Caco-2 (cell line): ENCODE measurements at regions not wholly inside any gene's neighbourhood (a gene's known extent, or its start where the extent isn't known, plus 50 kb on each side); places are given as distances from the start of the nearest gene placed in this dataset.

Experiments used
- BruUV-seq: library from RNA; stranded (reverse); fragments of 400-500 nt; replicated peaks from 2 replicates; lab custom pipeline; 2021; lab: Mats Ljungman, UMichigan
- CTCF ChIA-PET: fragments of 300-600 bp; sonication (Branson Sonifier 250); formaldehyde crosslinking; loops from one replicate; lab custom pipeline; 2022; ENCODE audit warnings: antibody characterized with exemption; lab: Charles Lee
- POLR2A ChIA-PET: fragments of 300-600 bp; sonication (Branson Sonifier 250); formaldehyde crosslinking; loops from one replicate; lab custom pipeline; 2022; ENCODE audit warnings: antibody characterized with exemption; lab: Charles Lee
- DNase-seq, 2 experiments: peaks; one replicate each; pipeline versions ENCODE4 v3.0.0 to v3.0.0-alpha.2; 2020 to 2022
- H3K27me3 ChIP-seq: replicated peaks from 2 replicates; pipeline ENCODE4 v1.6.0; 2011; ENCODE audit warnings: low read length; ENCODE audit not compliant: control insufficient read depth, insufficient read depth
- H3K36me3 ChIP-seq: 2 replicates; pipeline ENCODE4 v1.5.1; 2011; ENCODE audit warnings: low read length; ENCODE audit not compliant: control insufficient read depth, insufficient read depth
- H3K4me1 ChIP-seq: fragments of 250-450 bp; sonication (Bioruptor Pico); 2 replicates; pipeline ENCODE4 v1.5.1; 2020; ENCODE audit warnings: mild to moderate bottlenecking
- H3K4me3 ChIP-seq: 2 replicates; pipeline ENCODE4 v1.5.1; 2011; ENCODE audit warnings: low read depth, mild to moderate bottlenecking, control low read depth, low read length
- H3K9me3 ChIP-seq: fragments of 250-450 bp; sonication (Bioruptor Pico); 2 replicates; pipeline ENCODE4 v1.5.1; 2020; ENCODE audit warnings: mild to moderate bottlenecking, moderate library complexity
- H3K27ac Mint-ChIP-seq: one replicate; pipeline ENCODE4 v1.8.0; 2022; ENCODE audit warnings: mixed read lengths; ENCODE audit not compliant: unreplicated experiment
- H3K27me3 Mint-ChIP-seq: one replicate; pipeline ENCODE4 v1.8.0; 2022; ENCODE audit warnings: mixed read lengths; ENCODE audit not compliant: insufficient read depth, unreplicated experiment
- H3K36me3 Mint-ChIP-seq: one replicate; pipeline ENCODE4 v1.8.0; 2022; ENCODE audit warnings: mild to moderate bottlenecking, mixed read lengths; ENCODE audit not compliant: insufficient read depth, unreplicated experiment
- H3K4me1 Mint-ChIP-seq: one replicate; pipeline ENCODE4 v1.8.0; 2022; ENCODE audit warnings: low read depth, mixed read lengths; ENCODE audit not compliant: unreplicated experiment
- H3K4me3 Mint-ChIP-seq: one replicate; pipeline ENCODE4 v1.8.0; 2022; ENCODE audit warnings: mild to moderate bottlenecking, moderate library complexity, mixed read lengths; ENCODE audit not compliant: unreplicated experiment
- H3K9me3 Mint-ChIP-seq: one replicate; pipeline ENCODE4 v1.8.0; 2022; ENCODE audit warnings: mixed read lengths; ENCODE audit not compliant: unreplicated experiment
- intact Hi-C: fragments of 100-400 bp; cut with micrococcal nuclease; formaldehyde crosslinking; loops from one replicate; pipeline ENCODE4 v1.10.0; 2022; ENCODE audit not compliant: unreplicated experiment
- TF ChIP-seq, protein P1 (sequence below), 2 experiments: fragments of 200-600 bp in 1 of 2; IDR thresholded peaks; 1 replicate in 1 of 2; 2 replicates in 1 of 2; pipeline versions ENCODE4 v1.5.1 to v1.8.0; 2011 to 2022; ENCODE audit warnings: antibody characterized with exemption in 1 of 2, control low read depth in 1 of 2, inconsistent platforms in 1 of 2, low read depth in 1 of 2, low read length in 1 of 2, mild to moderate bottlenecking in 1 of 2, moderate library complexity in 1 of 2; ENCODE audit not compliant: insufficient read depth in 1 of 2, severe bottlenecking in 1 of 2, unreplicated experiment in 1 of 2

- Histone ChIP-seq H3K4me3 (no peak overlapping the region), H3K36me3 (no peaks in the 10 kb centered on the region), H3K4me1 (no peaks in the 10 kb centered on the region), H3K27me3 (no peaks in the 10 kb centered on the region), H3K9me3 (no peaks in the 10 kb centered on the region)
- Mint-ChIP-seq H3K4me1 (no peaks in the 10 kb centered on the region), H3K36me3 (no peaks in the 10 kb centered on the region), H3K9me3 (no peaks in the 10 kb centered on the region), H3K27me3 (peaks cover 15% of the 10 kb centered on the region), H3K27ac (no peak overlapping the region), H3K4me3 (no peak overlapping the region)
- DNase-seq = no peak
- ChIA-PET POLR2A (no interaction called here), CTCF (no interaction called here)
- no TSS peak for BruUV-seq
- intact Hi-C loops = no loop called here
- TF ChIP-seq, protein P1, sequence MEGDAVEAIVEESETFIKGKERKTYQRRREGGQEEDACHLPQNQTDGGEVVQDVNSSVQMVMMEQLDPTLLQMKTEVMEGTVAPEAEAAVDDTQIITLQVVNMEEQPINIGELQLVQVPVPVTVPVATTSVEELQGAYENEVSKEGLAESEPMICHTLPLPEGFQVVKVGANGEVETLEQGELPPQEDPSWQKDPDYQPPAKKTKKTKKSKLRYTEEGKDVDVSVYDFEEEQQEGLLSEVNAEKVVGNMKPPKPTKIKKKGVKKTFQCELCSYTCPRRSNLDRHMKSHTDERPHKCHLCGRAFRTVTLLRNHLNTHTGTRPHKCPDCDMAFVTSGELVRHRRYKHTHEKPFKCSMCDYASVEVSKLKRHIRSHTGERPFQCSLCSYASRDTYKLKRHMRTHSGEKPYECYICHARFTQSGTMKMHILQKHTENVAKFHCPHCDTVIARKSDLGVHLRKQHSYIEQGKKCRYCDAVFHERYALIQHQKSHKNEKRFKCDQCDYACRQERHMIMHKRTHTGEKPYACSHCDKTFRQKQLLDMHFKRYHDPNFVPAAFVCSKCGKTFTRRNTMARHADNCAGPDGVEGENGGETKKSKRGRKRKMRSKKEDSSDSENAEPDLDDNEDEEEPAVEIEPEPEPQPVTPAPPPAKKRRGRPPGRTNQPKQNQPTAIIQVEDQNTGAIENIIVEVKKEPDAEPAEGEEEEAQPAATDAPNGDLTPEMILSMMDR (IDR thresholded peaks at IDR 0.05; ENCODE audit: insufficient read depth in 1 of 2, low read depth in 1 of 2, low read length in 1 of 2, severe bottlenecking in 1 of 2, unreplicated experiment in 1 of 2) = no peak
Observed at GRCh38 chr16:76796978-76797377, 394.0 kb upstream of the MON1B start.

DNA sequence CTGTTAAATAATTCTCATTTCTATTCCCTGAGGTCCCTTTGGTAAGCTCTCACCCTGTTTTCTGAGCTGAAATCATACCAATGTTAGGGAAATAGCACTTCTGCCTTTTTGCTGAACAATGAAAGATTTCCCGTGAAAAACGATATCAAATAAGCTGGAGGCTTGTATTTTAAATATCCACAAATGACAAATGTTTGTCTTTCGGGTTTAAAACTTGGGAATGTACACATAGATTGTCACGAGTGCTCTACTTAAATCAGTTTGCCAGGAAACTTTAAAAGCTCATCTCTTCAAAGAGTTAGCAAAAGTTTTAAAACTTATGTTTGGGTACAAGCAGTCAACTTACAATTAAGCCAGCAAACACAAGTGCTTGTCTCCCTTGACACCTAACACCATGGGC is 393.5 kb upstream of the MON1B start:
- no peak for DNase-seq
- ChIA-PET CTCF (interaction anchor here (0.6 kb wide), 1 partner anchor 587 kb away, joined by 3 read pairs; no protein-coding TSS in a partner anchor), POLR2A (no interaction called here)
- TF ChIP-seq, protein P1 (IDR thresholded peaks at IDR 0.05; ENCODE audit: insufficient read depth in 1 of 2, low read depth in 1 of 2, low read length in 1 of 2, severe bottlenecking in 1 of 2, unreplicated experiment in 1 of 2) = no peak
- Histone ChIP-seq H3K4me3 (no peak overlapping the region), H3K9me3 (no peaks in the 10 kb centered on the region), H3K36me3 (no peaks in the 10 kb centered on the region), H3K27me3 (no peaks in the 10 kb centered on the region), H3K4me1 (no peaks in the 10 kb centered on the region)
- H3K9me3 Mint-ChIP-seq = no peaks in the 10 kb centered on the region
- H3K4me1 Mint-ChIP-seq = no peaks in the 10 kb centered on the region
- no TSS peak for BruUV-seq
- H3K4me3 Mint-ChIP-seq = no peak overlapping the region
- H3K27me3 Mint-ChIP-seq = peaks cover 15% of the 10 kb centered on the region
- intact Hi-C loops = no loop called here
- H3K27ac Mint-ChIP-seq = no peak overlapping the region
- no peaks in the 10 kb centered on the region for H3K36me3 Mint-ChIP-seq

DNA sequence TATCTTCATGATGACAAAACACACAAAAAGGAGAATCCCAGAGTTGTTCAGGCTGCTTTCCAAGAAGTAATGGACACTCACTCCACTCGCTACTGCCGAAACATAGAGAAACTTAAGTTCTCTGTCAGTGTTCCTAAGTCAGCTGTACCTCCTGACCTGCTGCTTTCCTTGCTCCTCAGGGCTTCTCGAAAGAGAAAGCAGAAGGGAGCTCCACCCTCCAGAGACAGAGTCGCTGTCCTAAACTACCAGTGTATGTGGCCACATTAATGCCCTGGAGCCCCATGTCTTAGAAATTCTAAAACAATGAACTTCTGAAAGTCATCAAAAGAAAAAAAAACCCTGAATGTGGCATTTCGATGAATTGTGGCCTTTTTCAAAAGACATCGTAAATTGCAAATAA is 390.8 kb upstream of the MON1B start:
- H3K27ac Mint-ChIP-seq = no peak overlapping the region
- intact Hi-C loops = no loop called here
- Histone ChIP-seq H3K9me3 (no peaks in the 10 kb centered on the region), H3K27me3 (no peaks in the 10 kb centered on the region), H3K36me3 (no peaks in the 10 kb centered on the region), H3K4me1 (no peaks in the 10 kb centered on the region), H3K4me3 (no peak overlapping the region)
- H3K36me3 Mint-ChIP-seq = no peaks in the 10 kb centered on the region
- no peak for DNase-seq
- H3K4me3 Mint-ChIP-seq = no peak overlapping the region
- no TSS peak for BruUV-seq
- ChIA-PET POLR2A (no interaction called here), CTCF (no interaction called here)
- peaks cover 15% of the 10 kb centered on the region for H3K27me3 Mint-ChIP-seq
- no peaks in the 10 kb centered on the region for H3K4me1 Mint-ChIP-seq
- H3K9me3 Mint-ChIP-seq = no peaks in the 10 kb centered on the region
- TF ChIP-seq, protein P1 (IDR thresholded peaks at IDR 0.05; ENCODE audit: insufficient read depth in 1 of 2, low read depth in 1 of 2, low read length in 1 of 2, severe bottlenecking in 1 of 2, unreplicated experiment in 1 of 2) = no peak
